Smooth muscle cell (in vitro differentiated cells): ENCODE measurements at regions not wholly inside any gene's neighbourhood (a gene's known extent, or its start where the extent isn't known, plus 50 kb on each side); places are given as distances from the start of the nearest gene placed in this dataset.

Source experiments
- DNase-seq: peaks from one replicate; lab custom pipeline; 2025; ENCODE audit not compliant: unreplicated experiment; lab: John Stamatoyannopoulos, UW
- H2AFZ ChIP-seq: fragments of 200-600 bp; sonication (generic); 2 replicates; pipeline ENCODE4 v1.6.0; 2016; ENCODE audit warnings: antibody characterized with exemption, low read depth, mild to moderate bottlenecking
- H3F3A ChIP-seq: fragments of 200-600 bp; sonication (generic); 2 replicates; pipeline ENCODE4 v1.6.0; 2017; ENCODE audit warnings: antibody characterized with exemption, low read depth
- H3K27ac ChIP-seq: fragments of 200-600 bp; sonication (generic); 2 replicates; pipeline ENCODE4 v1.5.1; 2016; ENCODE audit warnings: low read depth, mild to moderate bottlenecking
- H3K27me3 ChIP-seq: fragments of 200-600 bp; sonication (generic); 2 replicates; pipeline ENCODE4 v1.6.1; 2016; ENCODE audit warnings: low read depth, mild to moderate bottlenecking
- H3K36me3 ChIP-seq: fragments of 200-600 bp; sonication (generic); 2 replicates; pipeline ENCODE4 v1.5.1; 2016; ENCODE audit warnings: low read depth
- H3K4me1 ChIP-seq: fragments of 200-600 bp; sonication (generic); 2 replicates; pipeline ENCODE4 v1.5.1; 2016; ENCODE audit warnings: low read depth
- H3K4me2 ChIP-seq: fragments of 200-600 bp; sonication (generic); 2 replicates; pipeline ENCODE4 v1.6.0; 2016; ENCODE audit warnings: mild to moderate bottlenecking
- H3K4me3 ChIP-seq: fragments of 200-600 bp; sonication (generic); 2 replicates; pipeline ENCODE4 v1.5.1; 2016; ENCODE audit warnings: mild to moderate bottlenecking
- H3K79me2 ChIP-seq: fragments of 200-600 bp; sonication (generic); 2 replicates; pipeline ENCODE4 v1.6.0; 2016; ENCODE audit warnings: low read depth, mild to moderate bottlenecking
- H3K9ac ChIP-seq: fragments of 200-600 bp; sonication (generic); 2 replicates; pipeline ENCODE4 v1.6.0; 2016; ENCODE audit warnings: low read depth
- H3K9me3 ChIP-seq: fragments of 200-600 bp; sonication (generic); replicated peaks from 2 replicates; pipeline ENCODE4 v1.5.1; 2016; ENCODE audit warnings: low read depth
- H4K20me1 ChIP-seq: fragments of 200-600 bp; sonication (generic); 2 replicates; pipeline ENCODE4 v1.6.0; 2016; ENCODE audit warnings: low read depth
- CTCF ChIP-seq: fragments of 200-600 bp; sonication (generic); IDR thresholded peaks from 2 replicates; pipeline ENCODE4 v1.5.1; 2017; ENCODE audit warnings: borderline replicate concordance, mild to moderate bottlenecking, antibody characterized with exemption; ENCODE audit not compliant: insufficient read depth, poor library complexity, severe bottlenecking
- WGBS: methylation state at CpG from one replicate; pipeline ENCODE4 v1.1.7; 2016; ENCODE audit warnings: low lambda C conversion rate; 5-methylcytosine and 5-hydroxymethylcytosine counted together

- H4K20me1 ChIP-seq, result no peaks in the 10 kb centered on the region
- H3K9me3 ChIP-seq, result no peaks in the 10 kb centered on the region
- no peak overlapping the region for H3K4me3 ChIP-seq
- no peak overlapping the region for H2AFZ ChIP-seq
- WGBS, result 80% methylated on average over 3 of the region's 3 CpGs
- H3F3A ChIP-seq, result no peaks in the 10 kb centered on the region
- no peak for DNase-seq
- peaks cover 7% of the 10 kb centered on the region for H3K27me3 ChIP-seq
- H3K4me1 ChIP-seq, result no peaks in the 10 kb centered on the region
- TF ChIP-seq CTCF, result no peak
- H3K79me2 ChIP-seq, result no peaks in the 10 kb centered on the region
- no peaks in the 10 kb centered on the region for H3K36me3 ChIP-seq
- H3K4me2 ChIP-seq, result no peak overlapping the region
- no peak overlapping the region for H3K27ac ChIP-seq
- H3K9ac ChIP-seq, result no peak overlapping the region
Observed at GRCh38 chr9:117547904-117548303, 133.0 kb upstream of the ASTN2 start.

GRCh38 chr9:117546894-117547678, 132.2 kb upstream of the ASTN2 start:
- H3K9me3 ChIP-seq, result no peaks in the 10 kb centered on the region
- H3F3A ChIP-seq, result no peaks in the 10 kb centered on the region
- H3K4me3 ChIP-seq, result peak overlapping the region; percentile 31
- H2AFZ ChIP-seq, result no peak overlapping the region
- no peaks in the 10 kb centered on the region for H3K4me1 ChIP-seq
- TF ChIP-seq CTCF, result no peak
- no peaks in the 10 kb centered on the region for H3K79me2 ChIP-seq
- peak overlapping the region; percentile 68 for H3K4me2 ChIP-seq
- no peak overlapping the region for H3K27ac ChIP-seq
- H3K9ac ChIP-seq, result no peak overlapping the region
- H4K20me1 ChIP-seq, result no peaks in the 10 kb centered on the region
- no peak for DNase-seq
- H3K36me3 ChIP-seq, result no peaks in the 10 kb centered on the region
- H3K27me3 ChIP-seq, result peaks cover 7% of the 10 kb centered on the region
- 34% methylated on average over 20 of the region's 20 CpGs for WGBS

GRCh38 chr9:117545846-117546245, 131.0 kb upstream of the ASTN2 start:
- Histone ChIP-seq H3K9ac (no peak overlapping the region), H3K27ac (no peak overlapping the region), H3K36me3 (no peaks in the 10 kb centered on the region), H3K4me3 (no peak overlapping the region), H3K79me2 (no peaks in the 10 kb centered on the region), H3K4me1 (no peaks in the 10 kb centered on the region), H3F3A (no peaks in the 10 kb centered on the region), H4K20me1 (no peaks in the 10 kb centered on the region), H3K4me2 (no peak overlapping the region), H3K9me3 (no peaks in the 10 kb centered on the region), H2AFZ (no peak overlapping the region), H3K27me3 (peaks cover 7% of the 10 kb centered on the region)
- no peak for DNase-seq
- WGBS, result 95% methylated on average over 1 of the region's 1 CpG
- no peak for TF ChIP-seq CTCF

GRCh38 chr9:117543089-117543488, 128.2 kb upstream of the ASTN2 start:
- no peak for TF ChIP-seq CTCF
- Histone ChIP-seq H2AFZ (no peak overlapping the region), H3K27me3 (peaks cover 7% of the 10 kb centered on the region), H3K9ac (no peak overlapping the region), H4K20me1 (no peaks in the 10 kb centered on the region), H3K4me1 (no peaks in the 10 kb centered on the region), H3K9me3 (no peaks in the 10 kb centered on the region), H3K27ac (no peak overlapping the region), H3K4me2 (no peak overlapping the region), H3K4me3 (no peak overlapping the region), H3K79me2 (no peaks in the 10 kb centered on the region), H3K36me3 (no peaks in the 10 kb centered on the region), H3F3A (no peaks in the 10 kb centered on the region)
- 60% methylated on average over 2 of the region's 2 CpGs for WGBS
- no peak for DNase-seq
